Epithelial cell of esophagus (primary cell): ENCODE measurements at regions not wholly inside any gene's neighbourhood (a gene's known extent, or its start where the extent isn't known, plus 50 kb on each side); places are given as distances from the start of the nearest gene placed in this dataset.

ENCODE experiments used
- DNase-seq: peaks from one replicate; pipeline ENCODE4 v3.0.0; 2010; ENCODE audit warnings: low read depth
- H3K4me3 ChIP-seq: 2 replicates; pipeline ENCODE4 v1.5.1; 2011; ENCODE audit warnings: mild to moderate bottlenecking, low read length, control low read depth
- CTCF ChIP-seq: IDR thresholded peaks from 2 replicates; pipeline ENCODE4 v1.5.1; 2011; ENCODE audit warnings: low read depth, mild to moderate bottlenecking, low read length, control low read depth, inconsistent platforms; ENCODE audit not compliant: insufficient read depth; ENCODE audit errors: missing control alignments

GRCh38 chr2:215489288-215489848, 53.5 kb upstream of the FN1 start:
- no peak for TF ChIP-seq CTCF
- no peak for DNase-seq
- H3K4me3 ChIP-seq, result no peak overlapping the region

- no peak for TF ChIP-seq CTCF
- H3K4me3 ChIP-seq, result no peak overlapping the region
- DNase-seq, result peak; percentile 98
Observed at GRCh38 chr2:215487002-215487372, 51.1 kb upstream of the FN1 start.

GRCh38 chr2:215486291-215487001, 50.6 kb upstream of the FN1 start:
- no peak for TF ChIP-seq CTCF
- DNase-seq, result peak; percentile 34
- H3K4me3 ChIP-seq, result no peak overlapping the region
